ENCODE measurements at regions not wholly inside any gene's neighbourhood (a gene's known extent, or its start where the extent isn't known, plus 50 kb on each side); places are given as distances from the start of the nearest gene placed in this dataset.

DNA sequence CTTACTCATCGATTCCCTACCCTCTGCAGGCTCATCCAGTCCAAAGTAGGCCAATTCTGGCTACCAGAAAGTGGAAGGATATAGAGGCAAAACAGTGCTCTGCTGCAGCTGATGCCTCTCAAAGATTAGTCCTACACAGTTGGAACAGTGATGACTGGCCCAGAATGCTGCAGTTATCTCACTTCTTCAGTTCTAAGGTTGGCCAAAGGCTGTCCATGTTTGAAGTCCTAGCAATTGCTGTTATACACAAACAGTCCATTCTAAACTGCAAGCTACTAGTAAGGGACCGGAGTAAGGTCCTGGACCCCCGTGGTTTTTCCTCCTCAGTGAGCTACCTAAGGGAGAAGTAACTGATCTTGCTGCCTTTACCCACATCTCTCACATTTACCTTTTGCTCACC lies 129.1 kb upstream of the NRIP1 start:
- TF ChIP-seq, protein P1, sequence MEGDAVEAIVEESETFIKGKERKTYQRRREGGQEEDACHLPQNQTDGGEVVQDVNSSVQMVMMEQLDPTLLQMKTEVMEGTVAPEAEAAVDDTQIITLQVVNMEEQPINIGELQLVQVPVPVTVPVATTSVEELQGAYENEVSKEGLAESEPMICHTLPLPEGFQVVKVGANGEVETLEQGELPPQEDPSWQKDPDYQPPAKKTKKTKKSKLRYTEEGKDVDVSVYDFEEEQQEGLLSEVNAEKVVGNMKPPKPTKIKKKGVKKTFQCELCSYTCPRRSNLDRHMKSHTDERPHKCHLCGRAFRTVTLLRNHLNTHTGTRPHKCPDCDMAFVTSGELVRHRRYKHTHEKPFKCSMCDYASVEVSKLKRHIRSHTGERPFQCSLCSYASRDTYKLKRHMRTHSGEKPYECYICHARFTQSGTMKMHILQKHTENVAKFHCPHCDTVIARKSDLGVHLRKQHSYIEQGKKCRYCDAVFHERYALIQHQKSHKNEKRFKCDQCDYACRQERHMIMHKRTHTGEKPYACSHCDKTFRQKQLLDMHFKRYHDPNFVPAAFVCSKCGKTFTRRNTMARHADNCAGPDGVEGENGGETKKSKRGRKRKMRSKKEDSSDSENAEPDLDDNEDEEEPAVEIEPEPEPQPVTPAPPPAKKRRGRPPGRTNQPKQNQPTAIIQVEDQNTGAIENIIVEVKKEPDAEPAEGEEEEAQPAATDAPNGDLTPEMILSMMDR (IDR thresholded peaks at IDR 0.05 in 2 of 3, conservative IDR thresholded peaks at IDR 0.05 in 1 of 3; ENCODE audit: control insufficient read depth in 2 of 3, extremely low read depth in 1 of 3, insufficient read depth in 1 of 3, low read depth in 3 of 3, low read length in 3 of 3), result no peak
- TF ChIP-seq POLR2A (IDR thresholded peaks at IDR 0.05; ENCODE audit: low read depth, low read length) (no peak), CBFB (IDR thresholded peaks at IDR 0.05; ENCODE audit: low read depth) (no peak), RB1 (IDR thresholded peaks at IDR 0.05; ENCODE audit: borderline replicate concordance) (no peak), ZBTB33 (IDR thresholded peaks at IDR 0.05) (no peak), PBX3 (IDR thresholded peaks at IDR 0.05; ENCODE audit: insufficient replicate concordance, low read depth, low read length) (no peak), SIN3A (IDR thresholded peaks at IDR 0.05; ENCODE audit: low read depth, low read length) (no peak), MXI1 (IDR thresholded peaks at IDR 0.05; ENCODE audit: low read depth, low read length) (no peak), YBX1 (IDR thresholded peaks at IDR 0.05) (no peak), SMAD1 (IDR thresholded peaks at IDR 0.05; ENCODE audit: low read depth, partially characterized antibody) (no peak)
- TF ChIP-seq, protein P2, sequence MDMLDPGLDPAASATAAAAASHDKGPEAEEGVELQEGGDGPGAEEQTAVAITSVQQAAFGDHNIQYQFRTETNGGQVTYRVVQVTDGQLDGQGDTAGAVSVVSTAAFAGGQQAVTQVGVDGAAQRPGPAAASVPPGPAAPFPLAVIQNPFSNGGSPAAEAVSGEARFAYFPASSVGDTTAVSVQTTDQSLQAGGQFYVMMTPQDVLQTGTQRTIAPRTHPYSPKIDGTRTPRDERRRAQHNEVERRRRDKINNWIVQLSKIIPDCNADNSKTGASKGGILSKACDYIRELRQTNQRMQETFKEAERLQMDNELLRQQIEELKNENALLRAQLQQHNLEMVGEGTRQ (IDR thresholded peaks at IDR 0.05; ENCODE audit: borderline replicate concordance, low read depth, low read length), result no peak
- TF ChIP-seq, protein P3, sequence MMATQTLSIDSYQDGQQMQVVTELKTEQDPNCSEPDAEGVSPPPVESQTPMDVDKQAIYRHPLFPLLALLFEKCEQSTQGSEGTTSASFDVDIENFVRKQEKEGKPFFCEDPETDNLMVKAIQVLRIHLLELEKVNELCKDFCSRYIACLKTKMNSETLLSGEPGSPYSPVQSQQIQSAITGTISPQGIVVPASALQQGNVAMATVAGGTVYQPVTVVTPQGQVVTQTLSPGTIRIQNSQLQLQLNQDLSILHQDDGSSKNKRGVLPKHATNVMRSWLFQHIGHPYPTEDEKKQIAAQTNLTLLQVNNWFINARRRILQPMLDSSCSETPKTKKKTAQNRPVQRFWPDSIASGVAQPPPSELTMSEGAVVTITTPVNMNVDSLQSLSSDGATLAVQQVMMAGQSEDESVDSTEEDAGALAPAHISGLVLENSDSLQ (IDR thresholded peaks at IDR 0.05), result no peak
